GM21367 (cell line): ENCODE measurements at regions not wholly inside any gene's neighbourhood (a gene's known extent, or its start where the extent isn't known, plus 50 kb on each side); places are given as distances from the start of the nearest gene placed in this dataset.
"Not testable (repeated sequence)": the region's sequence is repeated elsewhere in the genome, so short reads cannot be mapped to it uniquely, and the experiment has no call there.

Source experiments
- ATAC-seq: cut with Tn5 transposase; IDR thresholded peaks from one replicate; pipeline ENCODE4 v1.9.1; 2021; ENCODE audit not compliant: unreplicated experiment

GRCh38 chr3:10726787-10727186, 89.2 kb upstream of the SLC6A11 start:
- no peak for ATAC-seq

GRCh38 chr3:10729439-10729838, 86.6 kb upstream of the SLC6A11 start:
- no peak for ATAC-seq

GRCh38 chr3:10732292-10732691, 83.7 kb upstream of the SLC6A11 start:
- ATAC-seq: no peak

GRCh38 chr3:10733297-10733696, 82.7 kb upstream of the SLC6A11 start:
- ATAC-seq: no peak

- not testable (repeated sequence) for ATAC-seq
Measured at GRCh38 chr3:10736444-10736843, 79.6 kb upstream of the SLC6A11 start.

- no peak for ATAC-seq
Measured at GRCh38 chr3:10737785-10738184, 78.2 kb upstream of the SLC6A11 start.

GRCh38 chr3:10738688-10739372, 77.2 kb upstream of the SLC6A11 start:
- ATAC-seq: no peak

GRCh38 chr3:10740954-10741353, 75.1 kb upstream of the SLC6A11 start:
- no peak for ATAC-seq

GRCh38 chr3:10741891-10742671, 73.9 kb upstream of the SLC6A11 start:
- ATAC-seq: no peak

GRCh38 chr3:10743366-10744097, 72.5 kb upstream of the SLC6A11 start:
- ATAC-seq: no peak

GRCh38 chr3:10744098-10744465, 71.9 kb upstream of the SLC6A11 start:
- ATAC-seq: no peak

- ATAC-seq: no peak
Measured at GRCh38 chr3:10745392-10745791, 70.6 kb upstream of the SLC6A11 start.

- ATAC-seq: no peak
Measured at GRCh38 chr3:10746001-10746400, 70.0 kb upstream of the SLC6A11 start.

- no peak for ATAC-seq
Measured at GRCh38 chr3:10746684-10747083, 69.3 kb upstream of the SLC6A11 start.

- ATAC-seq: no peak
Measured at GRCh38 chr3:10747341-10747740, 68.7 kb upstream of the SLC6A11 start.

- ATAC-seq: no peak
Measured at GRCh38 chr3:10748040-10748439, 68.0 kb upstream of the SLC6A11 start.

- no peak for ATAC-seq
Measured at GRCh38 chr3:10753964-10754363, 62.1 kb upstream of the SLC6A11 start.

- ATAC-seq: no peak
Measured at GRCh38 chr3:10756546-10756945, 59.5 kb upstream of the SLC6A11 start.

- no peak for ATAC-seq
Measured at GRCh38 chr3:10757021-10757820, 58.8 kb upstream of the SLC6A11 start.

GRCh38 chr3:10757821-10758130, 58.3 kb upstream of the SLC6A11 start:
- no peak for ATAC-seq

- ATAC-seq: no peak
Measured at GRCh38 chr3:10758304-10759037, 57.6 kb upstream of the SLC6A11 start.
